Right lobe of liver (tissue), 6 donors: ENCODE measurements at regions not wholly inside any gene's neighbourhood (a gene's known extent, or its start where the extent isn't known, plus 50 kb on each side); places are given as distances from the start of the nearest gene placed in this dataset.
A peak's percentile ranks its signal among the peaks of the same experiment; 100 is the strongest.
"Not testable (repeated sequence)": the region's sequence is repeated elsewhere in the genome, so short reads cannot be mapped to it uniquely, and the experiment has no call there.

ENCODE experiments used
- ATAC-seq, 4 donors: fragments of 200-7000 bp; cut with Tn5 transposase; one replicate each; pipeline ENCODE4 v1.9.1; 2020; ENCODE audit warnings: mild to moderate bottlenecking in 4 of 4, moderate library complexity in 4 of 4
- DNase-seq, 3 donors: peaks; one replicate each; pipeline ENCODE4 v3.0.0-alpha.2; 2020
- H3K27ac ChIP-seq, 3 donors: fragments of 200-600 bp; one replicate each; pipeline ENCODE4 v1.8.0; 2022
- H3K27me3 ChIP-seq, 2 donors: fragments of 200-600 bp; one replicate each; pipeline ENCODE4 v1.8.0; 2022
- H3K36me3 ChIP-seq, 4 donors: fragments of 200-600 bp; sonication (generic) in 1 of 4; one replicate each; pipeline versions ENCODE4 v1.5.1 to v1.8.0; 2017 to 2022; ENCODE audit warnings: control low read depth in 1 of 4
- H3K4me1 ChIP-seq, 4 donors: fragments of 200-600 bp; sonication (generic) in 1 of 4; one replicate each; pipeline versions ENCODE4 v1.5.1 to v1.8.0; 2017 to 2022; ENCODE audit warnings: control low read depth in 1 of 4
- H3K4me3 ChIP-seq, 3 donors: fragments of 200-600 bp; one replicate each; pipeline ENCODE4 v1.8.0; 2022
- H3K9me3 ChIP-seq, 4 donors: fragments of 200-600 bp; sonication (generic) in 1 of 4; one replicate each; pipeline versions ENCODE4 v1.5.1 to v1.8.0; 2017 to 2022; ENCODE audit warnings: control low read depth in 1 of 4
- POLR2A ChIP-seq: fragments of 450-650 bp; IDR thresholded peaks from one replicate; pipeline ENCODE4 v1.6.1; 2017; ENCODE audit warnings: antibody characterized with exemption, mild to moderate bottlenecking
- WGBS: methylation state at CpG from one replicate; pipeline ENCODE4 v1.1.6; 2018; ENCODE audit warnings: low coverage, low lambda C conversion rate; ENCODE audit not compliant: insufficient coverage; ENCODE audit errors: missing lambda C conversion rate; 5-methylcytosine and 5-hydroxymethylcytosine counted together
- intact Hi-C, 2 donors: fragments of 100-400 bp; cut with DNase I; formaldehyde crosslinking; loops; one replicate each; pipeline versions ENCODE4 v1.11.2 to v1.14.1; 2022
- TF ChIP-seq, protein P1 (sequence below), 4 donors: fragments of 200-600 bp in 3 of 4; fragments of 450-650 bp in 1 of 4; IDR thresholded peaks; one replicate each; pipeline versions ENCODE4 v1.5.1 to v1.8.0; 2016 to 2022; ENCODE audit warnings: antibody characterized with exemption in 4 of 4, mild to moderate bottlenecking in 2 of 4
- donor health status: DM: no; HTN: yes; CAD: no.
- donor health status: DM: no; HTN: no; CAD: no.
- donor health status: DM: no; HTN: no; CAD: no.
- donor health status: DM: no; HTN: yes; CAD: no.
- donor health status: DM: no; HTN: yes; CAD: no.

DNA sequence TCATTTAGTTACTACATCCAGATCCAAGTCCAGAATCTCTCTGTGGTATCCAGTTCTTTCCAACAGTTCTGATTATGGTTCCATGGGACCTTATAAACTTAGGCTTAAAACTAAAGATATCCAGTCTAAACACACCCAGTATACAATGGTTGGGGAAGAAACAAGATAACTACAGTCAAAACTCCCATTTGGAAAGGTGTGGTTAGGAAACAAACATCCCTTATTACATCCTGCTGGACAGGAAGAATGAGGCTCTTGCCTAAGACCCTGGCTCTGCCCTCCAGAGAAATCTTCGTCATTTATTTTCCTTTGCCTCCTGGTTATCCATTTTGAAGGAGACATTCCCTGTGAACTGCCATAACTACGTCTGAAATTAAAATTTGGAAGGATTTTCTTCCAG is 64.6 kb upstream of the EPB41L4A start:
- H3K27me3 ChIP-seq: no peaks in the 10 kb centered on the region
- peak in 1 of 4 donors; percentile 49 for ATAC-seq
- H3K36me3 ChIP-seq: no peaks in the 10 kb centered on the region
- DNase-seq: no peak
- intact Hi-C loops: no loop called here
- WGBS: 51% methylated on average over 2 of the region's 2 CpGs
- H3K4me3 ChIP-seq: no peak overlapping the region
- H3K4me1 ChIP-seq: no peaks in the 10 kb centered on the region
- no peaks in the 10 kb centered on the region for H3K9me3 ChIP-seq
- no peak overlapping the region for H3K27ac ChIP-seq
- no peak for TF ChIP-seq POLR2A
- TF ChIP-seq, protein P1, sequence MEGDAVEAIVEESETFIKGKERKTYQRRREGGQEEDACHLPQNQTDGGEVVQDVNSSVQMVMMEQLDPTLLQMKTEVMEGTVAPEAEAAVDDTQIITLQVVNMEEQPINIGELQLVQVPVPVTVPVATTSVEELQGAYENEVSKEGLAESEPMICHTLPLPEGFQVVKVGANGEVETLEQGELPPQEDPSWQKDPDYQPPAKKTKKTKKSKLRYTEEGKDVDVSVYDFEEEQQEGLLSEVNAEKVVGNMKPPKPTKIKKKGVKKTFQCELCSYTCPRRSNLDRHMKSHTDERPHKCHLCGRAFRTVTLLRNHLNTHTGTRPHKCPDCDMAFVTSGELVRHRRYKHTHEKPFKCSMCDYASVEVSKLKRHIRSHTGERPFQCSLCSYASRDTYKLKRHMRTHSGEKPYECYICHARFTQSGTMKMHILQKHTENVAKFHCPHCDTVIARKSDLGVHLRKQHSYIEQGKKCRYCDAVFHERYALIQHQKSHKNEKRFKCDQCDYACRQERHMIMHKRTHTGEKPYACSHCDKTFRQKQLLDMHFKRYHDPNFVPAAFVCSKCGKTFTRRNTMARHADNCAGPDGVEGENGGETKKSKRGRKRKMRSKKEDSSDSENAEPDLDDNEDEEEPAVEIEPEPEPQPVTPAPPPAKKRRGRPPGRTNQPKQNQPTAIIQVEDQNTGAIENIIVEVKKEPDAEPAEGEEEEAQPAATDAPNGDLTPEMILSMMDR (IDR thresholded peaks at IDR 0.05): no peak

DNA sequence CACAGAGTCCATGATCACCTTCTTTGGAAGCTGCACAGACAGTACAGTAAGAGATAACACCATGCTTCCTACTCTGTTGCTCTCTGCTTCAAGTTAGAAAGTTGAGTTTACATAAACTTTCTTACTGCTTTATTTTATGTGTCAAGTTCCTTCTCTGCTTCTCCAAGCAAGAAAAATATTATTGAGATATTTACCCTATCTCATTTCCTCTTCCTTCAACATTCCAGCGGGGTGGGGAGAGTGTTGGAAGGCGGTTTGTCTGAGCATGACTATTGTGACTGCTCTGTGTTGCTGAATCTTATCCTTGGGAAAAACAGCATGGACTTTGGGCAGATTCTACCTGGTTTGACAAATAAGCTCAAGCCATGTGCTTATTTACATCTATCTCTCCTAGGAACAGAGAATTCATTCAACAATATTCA is 66.9 kb upstream of the EPB41L4A start:
- 36% methylated on average over 2 of the region's 2 CpGs for WGBS
- peak overlapping the region in 1 of 3 donors; percentile 7 for H3K27ac ChIP-seq

GRCh38 chr5:112491257-112491656 is 72.2 kb upstream of the EPB41L4A start:
- Histone ChIP-seq H3K27ac (no peak overlapping the region), H3K36me3 (no peaks in the 10 kb centered on the region), H3K27me3 (no peaks in the 10 kb centered on the region), H3K4me3 (no peak overlapping the region), H3K9me3 (no peaks in the 10 kb centered on the region), H3K4me1 (no peaks in the 10 kb centered on the region)
- no peak for TF ChIP-seq POLR2A
- TF ChIP-seq, protein P1 (IDR thresholded peaks at IDR 0.05): peak in 3 of 4 donors; percentile 27 to 32 (median 30)
- WGBS: 55% methylated on average over 5 of the region's 5 CpGs
- intact Hi-C loops: no loop called here
- peak in 1 of 4 donors; percentile 24 for ATAC-seq
- no peak for DNase-seq

More for the DNA sequence above, 66.9 kb upstream of the EPB41L4A start:
- H3K36me3 ChIP-seq: no peaks in the 10 kb centered on the region
- no peaks in the 10 kb centered on the region for H3K4me1 ChIP-seq
- no peak overlapping the region for H3K4me3 ChIP-seq
- no peaks in the 10 kb centered on the region for H3K9me3 ChIP-seq
- no peaks in the 10 kb centered on the region for H3K27me3 ChIP-seq
- ATAC-seq: peak; percentile 60 to 86 (median 80)
- TF ChIP-seq, protein P1 (IDR thresholded peaks at IDR 0.05): no peak
- TF ChIP-seq POLR2A: no peak
- DNase-seq: no peak
- intact Hi-C loops: no loop called here

GRCh38 chr5:112492291-112492690 is 73.2 kb upstream of the EPB41L4A start:
- no peak overlapping the region for H3K27ac ChIP-seq
- no peaks in the 10 kb centered on the region for H3K36me3 ChIP-seq
- no peaks in the 10 kb centered on the region for H3K27me3 ChIP-seq
- ATAC-seq (peak; percentile 64 to 100 (median 75)), DNase-seq (peak in 2 of 3 donors; percentile 53 to 69)
- TF ChIP-seq, protein P1 (IDR thresholded peaks at IDR 0.05): peak; percentile 40 to 83 (median 43)
- TF ChIP-seq POLR2A: no peak
- no peaks in the 10 kb centered on the region for H3K9me3 ChIP-seq
- H3K4me3 ChIP-seq: no peak overlapping the region
- 9% methylated on average over 6 of the region's 7 CpGs for WGBS
- H3K4me1 ChIP-seq: no peaks in the 10 kb centered on the region
- intact Hi-C loops: no loop called here

GRCh38 chr5:112503749-112504501 is 84.8 kb upstream of the EPB41L4A start:
- H3K36me3 ChIP-seq, H3K27ac ChIP-seq, H3K27me3 ChIP-seq, H3K9me3 ChIP-seq, ATAC-seq, DNase-seq, H3K4me3 ChIP-seq, intact Hi-C loops, H3K4me1 ChIP-seq: not testable (repeated sequence)
- 82% methylated on average over 4 of the region's 8 CpGs for WGBS

DNA sequence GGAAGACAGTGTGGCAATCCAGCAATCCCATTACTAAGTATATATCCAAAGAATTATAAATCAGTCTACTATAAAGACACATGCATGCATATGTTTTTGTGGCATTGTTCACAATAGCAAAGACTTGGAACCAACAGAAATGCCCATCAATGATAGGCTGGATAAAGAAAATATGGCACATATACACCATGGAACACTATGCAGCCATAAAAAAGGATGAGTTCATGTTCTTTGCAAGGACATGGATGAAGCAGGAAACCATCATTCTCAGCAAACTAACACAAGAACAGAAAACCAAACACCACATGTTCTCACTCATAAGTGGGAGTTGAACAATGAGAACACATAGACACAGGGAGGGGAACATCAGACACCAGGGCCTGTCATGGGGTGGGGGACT is 90.0 kb upstream of the EPB41L4A start:
- H3K4me1 ChIP-seq, intact Hi-C loops, DNase-seq, H3K9me3 ChIP-seq, ATAC-seq, H3K27ac ChIP-seq, H3K27me3 ChIP-seq, H3K36me3 ChIP-seq, H3K4me3 ChIP-seq: not testable (repeated sequence)
